Testis (tissue), 2 donors: ENCODE measurements at regions not wholly inside any gene's neighbourhood (a gene's known extent, or its start where the extent isn't known, plus 50 kb on each side); places are given as distances from the start of the nearest gene placed in this dataset.

Experiments
- CTCF ChIP-seq, 3 experiments: fragments of 450-650 bp in 2 of 3; fragments of 200-600 bp in 1 of 3; sonication (generic) in 1 of 3; IDR thresholded peaks; one replicate each; pipeline ENCODE4 v1.5.1; 2016 to 2019; ENCODE audit warnings: antibody characterized with exemption in 3 of 3, mild to moderate bottlenecking in 2 of 3, moderate library complexity in 1 of 3
- POLR2A ChIP-seq: fragments of 450-650 bp; IDR thresholded peaks from one replicate; pipeline ENCODE4 v1.6.1; 2017; ENCODE audit warnings: antibody characterized with exemption, mild to moderate bottlenecking, moderate library complexity

GRCh38 chr2:2756886-2757285 is 425.8 kb upstream of the MYT1L start:
- TF ChIP-seq CTCF (IDR thresholded peaks at IDR 0.05): no peak
- TF ChIP-seq POLR2A: no peak
